ENCODE measurements at regions not wholly inside any gene's neighbourhood (a gene's known extent, or its start where the extent isn't known, plus 50 kb on each side); places are given as distances from the start of the nearest gene placed in this dataset.
A peak's percentile ranks its signal among the peaks of the same experiment; 100 is the strongest.

DNA sequence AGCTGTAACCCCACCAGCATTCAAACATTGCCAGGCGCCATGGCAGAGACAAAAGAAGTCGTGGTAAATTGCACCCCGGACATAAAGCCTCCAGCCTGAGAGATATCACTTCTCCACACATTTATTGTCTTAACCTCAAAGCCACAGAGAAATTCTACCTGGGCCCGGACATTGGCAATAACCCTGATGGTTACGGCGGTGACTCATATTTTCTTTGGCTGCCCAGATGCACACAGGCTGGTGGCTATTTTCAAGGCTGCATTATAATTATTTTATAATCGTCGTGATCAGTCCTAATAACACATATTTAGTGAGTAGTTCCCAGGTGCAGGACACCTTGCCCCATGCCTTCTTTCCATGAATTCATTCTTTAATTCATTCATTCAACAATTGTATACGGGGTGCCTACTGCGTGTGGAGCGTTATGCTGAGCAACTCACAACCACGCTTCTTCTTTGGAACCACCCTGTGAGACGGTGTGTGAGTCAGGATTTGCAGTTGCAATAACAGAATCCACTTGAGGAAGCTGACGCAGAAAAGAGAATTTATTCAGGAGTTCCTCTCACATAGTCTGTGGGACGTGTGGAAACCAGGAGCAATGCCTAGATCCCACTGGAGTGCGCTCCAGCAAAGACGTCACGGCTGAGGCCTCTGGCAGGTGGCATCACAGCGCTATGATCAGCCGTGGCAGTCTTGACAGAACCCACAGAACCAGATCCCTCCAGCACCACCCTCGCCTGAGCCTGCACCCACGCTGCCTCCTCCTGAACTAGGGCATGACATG, 245.7 kb downstream of the FOXL1 start:
- Histone ChIP-seq H2BK5ac (ENCODE audit: low read length) (no peak overlapping the region), H3K36me3 (ENCODE audit: control insufficient read depth, insufficient read depth, low read length) (no peaks in the 10 kb centered on the region), H3K4me2 (ENCODE audit: low read length) (no peak overlapping the region), H3K18ac (ENCODE audit: low read length) (no peak overlapping the region), H3K56ac (ENCODE audit: low read length) (no peak overlapping the region), H3K9ac (ENCODE audit: low read length) (no peak overlapping the region), H3K79me2 (ENCODE audit: control insufficient read depth, insufficient read depth, low read length) (no peaks in the 10 kb centered on the region), H3K4me3 (ENCODE audit: low read length) (no peak overlapping the region), H3K4me1 (ENCODE audit: control insufficient read depth, low read depth, low read length) (peaks cover 2% of the 10 kb centered on the region), H2BK120ac (ENCODE audit: low read depth, low read length) (no peak overlapping the region), H3K23ac (ENCODE audit: low read length) (peak overlapping the region; percentile 31), H3K27ac (ENCODE audit: low read depth, low read length) (no peak overlapping the region), H4K8ac (ENCODE audit: low read depth, low read length) (no peak overlapping the region), H3K4ac (ENCODE audit: low read depth, low read length) (no peak overlapping the region), H4K5ac (ENCODE audit: low read length) (no peak overlapping the region), H2AK5ac (ENCODE audit: low read length) (no peak overlapping the region), H3K79me1 (ENCODE audit: low read length) (no peaks in the 10 kb centered on the region), H3K27me3 (ENCODE audit: insufficient read depth, low read length, poor library complexity) (no peaks in the 10 kb centered on the region), H2BK15ac (replicated peaks; ENCODE audit: low read depth) (no peak overlapping the region)
- DNase-seq = no peak
- WGBS (ENCODE audit: extremely low coverage, insufficient coverage, low lambda C conversion rate) = no CpG with 5 or more reads among the region's 22 CpGs

DNA sequence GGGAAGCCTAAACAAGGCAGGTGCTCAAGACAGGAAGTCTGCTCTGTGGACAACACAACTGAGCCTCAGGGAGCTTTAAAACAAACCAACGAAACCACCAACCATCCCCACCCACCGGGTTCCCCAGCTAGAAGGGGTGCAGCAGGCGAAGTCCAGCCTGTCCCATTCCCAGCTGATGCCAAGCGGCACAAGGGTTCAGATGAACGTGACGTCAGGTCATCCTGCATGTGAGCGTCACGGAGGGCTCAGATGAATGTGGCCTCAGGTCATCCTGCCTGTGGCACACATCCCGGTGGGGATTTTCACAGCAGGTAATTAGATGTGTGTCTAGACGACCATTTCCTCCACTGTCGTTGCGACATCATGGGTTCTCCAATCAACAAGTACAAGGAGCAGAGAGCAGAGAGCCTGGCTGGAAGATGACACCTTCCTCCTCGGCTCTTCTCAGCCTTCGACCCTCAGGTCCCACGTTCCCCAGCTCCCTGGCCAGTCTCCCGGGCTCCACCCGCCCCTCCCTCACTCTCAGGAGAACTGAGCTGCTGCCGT, 246.5 kb downstream of the FOXL1 start:
- no peak overlapping the region for H3K27ac ChIP-seq (ENCODE audit: low read depth, low read length)
- no peak overlapping the region for H2BK15ac ChIP-seq (replicated peaks; ENCODE audit: low read depth)
- H3K4me3 ChIP-seq (ENCODE audit: low read length) = no peak overlapping the region
- H4K8ac ChIP-seq (ENCODE audit: low read depth, low read length) = no peak overlapping the region
- H3K36me3 ChIP-seq (ENCODE audit: control insufficient read depth, insufficient read depth, low read length) = no peaks in the 10 kb centered on the region
- H2AK5ac ChIP-seq (ENCODE audit: low read length) = no peak overlapping the region
- no peak overlapping the region for H3K18ac ChIP-seq (ENCODE audit: low read length)
- H2BK5ac ChIP-seq (ENCODE audit: low read length) = no peak overlapping the region
- no peak overlapping the region for H3K4ac ChIP-seq (ENCODE audit: low read depth, low read length)
- no peaks in the 10 kb centered on the region for H3K79me1 ChIP-seq (ENCODE audit: low read length)
- no CpG with 5 or more reads among the region's 18 CpGs for WGBS (ENCODE audit: extremely low coverage, insufficient coverage, low lambda C conversion rate)
- no peak overlapping the region for H3K56ac ChIP-seq (ENCODE audit: low read length)
- no peaks in the 10 kb centered on the region for H3K79me2 ChIP-seq (ENCODE audit: control insufficient read depth, insufficient read depth, low read length)
- no peak overlapping the region for H3K4me2 ChIP-seq (ENCODE audit: low read length)
- H3K27me3 ChIP-seq (ENCODE audit: insufficient read depth, low read length, poor library complexity) = no peaks in the 10 kb centered on the region
- peaks cover 2% of the 10 kb centered on the region for H3K4me1 ChIP-seq (ENCODE audit: control insufficient read depth, low read depth, low read length)
- DNase-seq = peak; percentile 95
- no peak overlapping the region for H3K23ac ChIP-seq (ENCODE audit: low read length)
- no peak overlapping the region for H2BK120ac ChIP-seq (ENCODE audit: low read depth, low read length)
- no peak overlapping the region for H3K9ac ChIP-seq (ENCODE audit: low read length)
- no peak overlapping the region for H4K5ac ChIP-seq (ENCODE audit: low read length)

DNA sequence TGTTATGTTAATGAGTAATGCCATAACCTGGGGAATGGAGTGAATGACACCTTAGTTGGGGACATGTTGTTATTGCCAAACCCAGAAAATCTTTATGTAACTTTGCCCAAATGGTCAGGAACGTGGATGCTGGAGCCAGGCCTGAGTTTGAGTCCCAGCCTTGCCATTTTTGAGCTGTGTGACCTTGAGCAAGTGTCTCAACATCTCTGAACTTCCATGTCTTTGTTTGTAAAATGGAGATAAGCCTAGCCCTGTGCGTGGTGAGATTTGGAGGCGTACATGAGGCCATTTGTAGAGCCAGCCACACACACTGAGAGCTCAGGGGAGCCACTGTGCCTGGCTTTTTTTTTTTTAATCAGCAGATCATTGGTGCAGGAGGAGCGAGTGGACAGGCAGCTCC, 247.3 kb downstream of the FOXL1 start:
- Histone ChIP-seq H3K18ac (ENCODE audit: low read length) (no peak overlapping the region), H3K4me2 (ENCODE audit: low read length) (no peak overlapping the region), H2AK5ac (ENCODE audit: low read length) (no peak overlapping the region), H3K36me3 (ENCODE audit: control insufficient read depth, insufficient read depth, low read length) (no peaks in the 10 kb centered on the region), H3K4me3 (ENCODE audit: low read length) (no peak overlapping the region), H2BK5ac (ENCODE audit: low read length) (no peak overlapping the region), H3K27ac (ENCODE audit: low read depth, low read length) (no peak overlapping the region), H3K27me3 (ENCODE audit: insufficient read depth, low read length, poor library complexity) (no peaks in the 10 kb centered on the region), H3K4ac (ENCODE audit: low read depth, low read length) (no peak overlapping the region), H3K79me1 (ENCODE audit: low read length) (no peaks in the 10 kb centered on the region), H4K8ac (ENCODE audit: low read depth, low read length) (no peak overlapping the region), H4K5ac (ENCODE audit: low read length) (no peak overlapping the region), H3K79me2 (ENCODE audit: control insufficient read depth, insufficient read depth, low read length) (no peaks in the 10 kb centered on the region), H2BK120ac (ENCODE audit: low read depth, low read length) (no peak overlapping the region), H3K23ac (ENCODE audit: low read length) (no peak overlapping the region), H3K4me1 (ENCODE audit: control insufficient read depth, low read depth, low read length) (peaks cover 2% of the 10 kb centered on the region), H3K56ac (ENCODE audit: low read length) (no peak overlapping the region), H3K9ac (ENCODE audit: low read length) (no peak overlapping the region), H2BK15ac (replicated peaks; ENCODE audit: low read depth) (no peak overlapping the region)
- WGBS (ENCODE audit: extremely low coverage, insufficient coverage, low lambda C conversion rate) = no CpG with 5 or more reads among the region's 4 CpGs
- DNase-seq = no peak

DNA sequence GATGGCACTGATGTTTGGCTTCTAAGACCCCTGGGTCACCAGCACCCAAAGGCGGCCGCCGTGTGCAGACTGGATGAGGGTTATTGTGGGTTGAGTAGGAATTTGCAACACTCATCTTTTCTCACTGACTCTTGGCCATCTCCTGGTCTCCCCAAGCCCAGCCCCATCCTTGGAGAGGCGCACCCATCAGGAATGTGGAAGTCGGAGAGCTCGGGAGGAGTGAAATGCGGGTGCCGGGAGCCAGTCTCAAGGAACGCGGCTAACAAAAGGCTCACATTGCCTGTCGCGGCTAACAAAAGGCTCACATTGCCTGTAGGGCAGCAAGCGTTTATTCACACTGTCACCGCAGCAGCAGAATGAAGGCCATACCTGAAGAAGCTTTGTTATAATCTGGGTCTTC, 248.6 kb downstream of the FOXL1 start:
- H3K18ac ChIP-seq (ENCODE audit: low read length) = no peak overlapping the region
- no peaks in the 10 kb centered on the region for H3K79me2 ChIP-seq (ENCODE audit: control insufficient read depth, insufficient read depth, low read length)
- no peak overlapping the region for H2BK15ac ChIP-seq (replicated peaks; ENCODE audit: low read depth)
- H3K4me1 ChIP-seq (ENCODE audit: control insufficient read depth, low read depth, low read length) = peaks cover 2% of the 10 kb centered on the region
- H2BK120ac ChIP-seq (ENCODE audit: low read depth, low read length) = no peak overlapping the region
- no peaks in the 10 kb centered on the region for H3K79me1 ChIP-seq (ENCODE audit: low read length)
- no peaks in the 10 kb centered on the region for H3K27me3 ChIP-seq (ENCODE audit: insufficient read depth, low read length, poor library complexity)
- DNase-seq = peak; percentile 56
- no peaks in the 10 kb centered on the region for H3K36me3 ChIP-seq (ENCODE audit: control insufficient read depth, insufficient read depth, low read length)
- H2AK5ac ChIP-seq (ENCODE audit: low read length) = no peak overlapping the region
- H3K4me3 ChIP-seq (ENCODE audit: low read length) = no peak overlapping the region
- H3K4me2 ChIP-seq (ENCODE audit: low read length) = no peak overlapping the region
- no peak overlapping the region for H4K5ac ChIP-seq (ENCODE audit: low read length)
- H3K27ac ChIP-seq (ENCODE audit: low read depth, low read length) = no peak overlapping the region
- H3K23ac ChIP-seq (ENCODE audit: low read length) = no peak overlapping the region
- no peak overlapping the region for H3K56ac ChIP-seq (ENCODE audit: low read length)
- no CpG with 5 or more reads among the region's 14 CpGs for WGBS (ENCODE audit: extremely low coverage, insufficient coverage, low lambda C conversion rate)
- H4K8ac ChIP-seq (ENCODE audit: low read depth, low read length) = no peak overlapping the region
- no peak overlapping the region for H3K4ac ChIP-seq (ENCODE audit: low read depth, low read length)
- no peak overlapping the region for H2BK5ac ChIP-seq (ENCODE audit: low read length)
- H3K9ac ChIP-seq (ENCODE audit: low read length) = no peak overlapping the region

DNA sequence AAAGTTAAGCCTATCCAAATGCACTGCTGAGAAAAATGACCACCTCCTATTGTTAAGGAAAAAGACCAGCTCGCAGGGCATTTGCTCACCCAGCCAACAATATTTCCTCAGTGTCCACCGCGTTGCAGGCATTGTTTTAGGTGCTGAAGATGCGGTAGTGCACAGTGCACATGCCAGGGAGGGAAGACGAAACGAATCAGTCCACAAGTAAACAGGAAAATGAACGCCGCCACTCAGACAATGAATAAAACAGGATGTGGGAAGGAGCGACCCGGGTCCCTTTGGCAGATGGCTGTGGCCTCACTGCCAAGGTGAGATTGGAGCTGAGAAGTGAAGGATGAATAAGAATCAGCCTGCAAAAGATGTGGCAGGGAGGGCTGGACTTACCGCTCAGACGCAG, 249.2 kb downstream of the FOXL1 start:
- Histone ChIP-seq H3K4me2 (ENCODE audit: low read length) (no peak overlapping the region), H3K18ac (ENCODE audit: low read length) (no peak overlapping the region), H2BK5ac (ENCODE audit: low read length) (no peak overlapping the region), H4K8ac (ENCODE audit: low read depth, low read length) (no peak overlapping the region), H3K23ac (ENCODE audit: low read length) (no peak overlapping the region), H3K27me3 (ENCODE audit: insufficient read depth, low read length, poor library complexity) (no peaks in the 10 kb centered on the region), H4K5ac (ENCODE audit: low read length) (no peak overlapping the region), H3K79me1 (ENCODE audit: low read length) (no peaks in the 10 kb centered on the region), H3K79me2 (ENCODE audit: control insufficient read depth, insufficient read depth, low read length) (no peaks in the 10 kb centered on the region), H3K56ac (ENCODE audit: low read length) (no peak overlapping the region), H2BK15ac (replicated peaks; ENCODE audit: low read depth) (no peak overlapping the region), H3K27ac (ENCODE audit: low read depth, low read length) (no peak overlapping the region), H3K9ac (ENCODE audit: low read length) (no peak overlapping the region), H3K4me3 (ENCODE audit: low read length) (no peak overlapping the region), H3K4me1 (ENCODE audit: control insufficient read depth, low read depth, low read length) (peaks cover 2% of the 10 kb centered on the region), H3K4ac (ENCODE audit: low read depth, low read length) (no peak overlapping the region), H3K36me3 (ENCODE audit: control insufficient read depth, insufficient read depth, low read length) (no peaks in the 10 kb centered on the region), H2BK120ac (ENCODE audit: low read depth, low read length) (no peak overlapping the region), H2AK5ac (ENCODE audit: low read length) (no peak overlapping the region)
- DNase-seq = no peak
- WGBS (ENCODE audit: extremely low coverage, insufficient coverage, low lambda C conversion rate) = no CpG with 5 or more reads among the region's 12 CpGs

DNA sequence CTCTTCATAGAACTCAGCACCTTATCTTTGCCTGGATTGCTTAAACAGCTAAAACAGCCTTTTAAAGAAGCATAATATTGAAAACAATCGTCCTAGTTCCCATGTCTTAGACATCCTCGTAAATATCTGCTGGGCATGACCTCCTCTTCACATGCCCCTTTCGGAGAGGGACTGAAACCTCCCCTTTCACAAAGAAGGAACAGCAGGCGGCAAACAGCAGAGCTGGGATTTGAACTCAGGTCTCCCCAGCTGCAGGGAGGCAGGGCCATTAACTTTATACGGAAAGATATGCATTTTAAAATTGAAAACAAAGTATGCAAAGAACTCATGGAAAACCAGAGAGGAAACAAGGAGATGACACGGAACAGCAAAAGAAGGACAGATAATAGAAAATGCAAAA, 249.9 kb downstream of the FOXL1 start:
- WGBS (ENCODE audit: extremely low coverage, insufficient coverage, low lambda C conversion rate) = no CpG with 5 or more reads among the region's 6 CpGs
- H3K27me3 ChIP-seq (ENCODE audit: insufficient read depth, low read length, poor library complexity) = no peaks in the 10 kb centered on the region
- no peak overlapping the region for H3K56ac ChIP-seq (ENCODE audit: low read length)
- H4K8ac ChIP-seq (ENCODE audit: low read depth, low read length) = no peak overlapping the region
- H3K18ac ChIP-seq (ENCODE audit: low read length) = no peak overlapping the region
- H3K79me2 ChIP-seq (ENCODE audit: control insufficient read depth, insufficient read depth, low read length) = no peaks in the 10 kb centered on the region
- no peak overlapping the region for H2BK15ac ChIP-seq (replicated peaks; ENCODE audit: low read depth)
- no peak overlapping the region for H4K5ac ChIP-seq (ENCODE audit: low read length)
- H2BK120ac ChIP-seq (ENCODE audit: low read depth, low read length) = no peak overlapping the region
- no peak overlapping the region for H3K27ac ChIP-seq (ENCODE audit: low read depth, low read length)
- no peak overlapping the region for H2AK5ac ChIP-seq (ENCODE audit: low read length)
- DNase-seq = no peak
- H3K36me3 ChIP-seq (ENCODE audit: control insufficient read depth, insufficient read depth, low read length) = no peaks in the 10 kb centered on the region
- no peak overlapping the region for H3K4me2 ChIP-seq (ENCODE audit: low read length)
- H3K23ac ChIP-seq (ENCODE audit: low read length) = no peak overlapping the region
- H3K4me3 ChIP-seq (ENCODE audit: low read length) = no peak overlapping the region
- no peaks in the 10 kb centered on the region for H3K79me1 ChIP-seq (ENCODE audit: low read length)
- no peak overlapping the region for H3K9ac ChIP-seq (ENCODE audit: low read length)
- no peak overlapping the region for H2BK5ac ChIP-seq (ENCODE audit: low read length)
- H3K4ac ChIP-seq (ENCODE audit: low read depth, low read length) = no peak overlapping the region
- H3K4me1 ChIP-seq (ENCODE audit: control insufficient read depth, low read depth, low read length) = peaks cover 2% of the 10 kb centered on the region
